Omental fat pad (tissue), 3 donors: ENCODE measurements at regions not wholly inside any gene's neighbourhood (a gene's known extent, or its start where the extent isn't known, plus 50 kb on each side); places are given as distances from the start of the nearest gene placed in this dataset.

Source experiments
- ATAC-seq: fragments of 150-250 bp; one replicate; pipeline ENCODE4 v1.9.1; 2016; ENCODE audit warnings: mild to moderate bottlenecking, moderate library complexity; ENCODE audit not compliant: low FRiP score
- DNase-seq: peaks from one replicate; pipeline ENCODE4 v3.0.0-alpha.2; 2019; ENCODE audit warnings: low spot score
- TF ChIP-seq, protein P1 (sequence below), 3 donors: fragments of 450-650 bp; IDR thresholded peaks; one replicate each; pipeline ENCODE4 v1.5.1; 2016 to 2017; ENCODE audit warnings: antibody characterized with exemption in 3 of 3, mild to moderate bottlenecking in 3 of 3, moderate library complexity in 2 of 3

DNA sequence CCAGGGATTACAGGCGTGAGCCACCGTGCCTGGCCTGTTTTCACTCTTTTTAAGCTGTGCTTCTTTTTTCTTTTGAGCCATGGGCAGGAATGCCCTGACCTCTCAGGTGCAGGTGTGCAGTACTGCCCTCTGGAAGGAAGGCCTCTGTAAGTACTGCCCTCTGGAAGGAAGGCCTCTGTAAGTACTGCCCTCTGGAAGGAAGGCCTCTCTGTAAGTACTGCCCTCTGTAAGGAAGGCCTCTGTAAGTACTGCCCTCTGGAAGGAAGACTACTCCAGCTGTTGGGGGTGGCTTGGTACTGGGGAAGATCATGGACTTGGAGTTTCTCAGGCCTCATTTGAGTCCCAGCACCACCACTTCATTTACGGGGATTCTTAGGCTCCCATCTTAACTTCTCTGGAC is 248.5 kb upstream of the ID2 start:
- DNase-seq (no peak), ATAC-seq (no peak)
- TF ChIP-seq, protein P1, sequence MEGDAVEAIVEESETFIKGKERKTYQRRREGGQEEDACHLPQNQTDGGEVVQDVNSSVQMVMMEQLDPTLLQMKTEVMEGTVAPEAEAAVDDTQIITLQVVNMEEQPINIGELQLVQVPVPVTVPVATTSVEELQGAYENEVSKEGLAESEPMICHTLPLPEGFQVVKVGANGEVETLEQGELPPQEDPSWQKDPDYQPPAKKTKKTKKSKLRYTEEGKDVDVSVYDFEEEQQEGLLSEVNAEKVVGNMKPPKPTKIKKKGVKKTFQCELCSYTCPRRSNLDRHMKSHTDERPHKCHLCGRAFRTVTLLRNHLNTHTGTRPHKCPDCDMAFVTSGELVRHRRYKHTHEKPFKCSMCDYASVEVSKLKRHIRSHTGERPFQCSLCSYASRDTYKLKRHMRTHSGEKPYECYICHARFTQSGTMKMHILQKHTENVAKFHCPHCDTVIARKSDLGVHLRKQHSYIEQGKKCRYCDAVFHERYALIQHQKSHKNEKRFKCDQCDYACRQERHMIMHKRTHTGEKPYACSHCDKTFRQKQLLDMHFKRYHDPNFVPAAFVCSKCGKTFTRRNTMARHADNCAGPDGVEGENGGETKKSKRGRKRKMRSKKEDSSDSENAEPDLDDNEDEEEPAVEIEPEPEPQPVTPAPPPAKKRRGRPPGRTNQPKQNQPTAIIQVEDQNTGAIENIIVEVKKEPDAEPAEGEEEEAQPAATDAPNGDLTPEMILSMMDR (IDR thresholded peaks at IDR 0.05), result no peak

DNA sequence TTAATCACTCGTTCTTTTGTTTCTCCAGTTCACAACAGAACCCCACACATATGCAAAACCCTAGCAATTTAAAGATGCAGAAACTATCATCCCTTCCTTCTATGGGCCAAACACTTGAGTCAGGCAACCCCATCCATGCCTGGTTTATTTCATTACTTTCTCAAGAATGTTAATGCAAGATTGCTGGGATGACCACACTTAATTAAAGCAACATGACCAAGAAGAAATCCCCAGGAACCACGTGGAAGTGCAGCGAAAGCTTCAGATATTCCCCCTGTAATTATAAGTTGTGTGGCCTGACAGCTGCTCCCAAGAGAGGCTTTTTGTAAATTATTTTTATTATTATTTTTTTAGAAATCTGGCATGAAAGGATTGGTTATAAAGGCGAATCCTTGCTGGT is 246.2 kb upstream of the ID2 start:
- ATAC-seq (no peak), DNase-seq (no peak)
- TF ChIP-seq, protein P1 (IDR thresholded peaks at IDR 0.05), result no peak

DNA sequence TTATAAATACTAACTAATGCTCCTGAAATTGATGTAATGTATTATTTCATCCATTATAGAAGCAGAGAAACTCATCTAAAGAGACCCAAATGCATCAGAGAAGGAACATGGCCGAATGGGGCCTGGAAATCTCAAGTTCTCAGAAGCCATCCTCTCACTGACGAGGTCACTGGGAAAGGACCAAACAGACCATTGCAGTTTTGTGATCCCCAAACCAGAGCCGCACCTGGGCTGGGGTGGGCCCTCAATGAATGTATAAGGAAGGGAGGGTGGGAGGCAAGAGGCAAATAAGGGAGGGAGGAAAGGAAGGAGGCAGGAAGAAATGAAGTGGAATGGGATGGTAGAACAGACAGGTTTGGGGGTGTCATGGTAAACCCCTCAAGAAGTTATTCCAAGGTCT is 245.3 kb upstream of the ID2 start:
- no peak for DNase-seq
- TF ChIP-seq, protein P1 (IDR thresholded peaks at IDR 0.05), result no peak
- no peak for ATAC-seq

DNA sequence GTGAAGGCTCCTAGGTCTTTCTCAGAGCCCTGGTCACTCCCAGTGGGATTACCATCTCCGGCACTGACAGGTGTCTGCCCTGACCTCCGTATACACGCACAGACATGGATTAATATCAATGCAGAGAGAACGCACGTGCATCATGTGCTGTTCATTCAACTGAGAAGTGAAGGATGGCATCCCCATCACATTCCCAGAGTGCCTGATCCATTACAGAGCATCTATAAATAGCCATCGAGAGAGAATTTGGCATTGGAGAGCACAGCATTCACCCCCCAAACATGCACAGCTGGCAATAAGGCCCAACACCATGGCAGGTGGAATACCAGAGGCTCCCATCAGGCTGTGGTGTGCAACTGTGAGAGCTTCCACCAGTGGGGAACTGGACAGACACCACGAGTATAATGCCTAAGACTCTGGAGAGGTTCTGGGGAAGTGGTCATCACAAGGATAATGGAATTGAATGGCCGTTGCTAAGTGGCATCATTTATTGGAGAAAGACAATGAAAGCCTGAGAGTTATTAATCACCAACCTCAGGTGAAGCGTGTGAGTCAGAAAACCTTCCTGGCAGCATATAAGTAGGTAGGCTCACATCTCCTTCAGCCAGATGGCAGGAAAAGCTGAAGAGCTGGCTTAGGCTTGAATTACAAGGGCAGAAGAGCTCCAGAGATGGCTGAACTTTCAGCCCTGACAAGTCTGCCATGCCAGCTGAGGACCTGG is 244.5 kb upstream of the ID2 start:
- ATAC-seq (no peak), DNase-seq (no peak)
- TF ChIP-seq, protein P1 (IDR thresholded peaks at IDR 0.05), result no peak

DNA sequence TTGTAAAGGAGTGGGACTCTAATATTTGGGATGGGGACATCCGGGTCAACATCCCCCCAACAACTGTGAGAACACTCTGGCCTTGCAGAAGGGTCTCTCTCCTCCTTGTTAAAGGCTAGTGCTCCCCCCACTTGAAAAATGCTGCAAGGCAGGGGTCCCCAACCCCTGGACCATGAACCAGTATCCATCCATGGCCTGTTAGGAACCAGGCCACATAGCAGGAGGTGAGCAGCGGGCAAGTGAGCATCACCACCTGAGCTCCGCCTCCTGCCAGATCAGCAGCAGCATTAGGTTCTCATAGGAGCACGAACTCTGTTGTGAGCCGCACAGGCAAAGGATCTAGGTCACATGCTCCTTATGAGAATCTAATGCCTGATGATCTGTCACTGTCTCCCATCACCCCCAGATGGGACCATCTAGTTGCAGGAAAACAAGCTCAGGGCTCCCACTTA is 243.9 kb upstream of the ID2 start:
- no peak for DNase-seq
- ATAC-seq, result no peak
- TF ChIP-seq, protein P1 (IDR thresholded peaks at IDR 0.05), result no peak

DNA sequence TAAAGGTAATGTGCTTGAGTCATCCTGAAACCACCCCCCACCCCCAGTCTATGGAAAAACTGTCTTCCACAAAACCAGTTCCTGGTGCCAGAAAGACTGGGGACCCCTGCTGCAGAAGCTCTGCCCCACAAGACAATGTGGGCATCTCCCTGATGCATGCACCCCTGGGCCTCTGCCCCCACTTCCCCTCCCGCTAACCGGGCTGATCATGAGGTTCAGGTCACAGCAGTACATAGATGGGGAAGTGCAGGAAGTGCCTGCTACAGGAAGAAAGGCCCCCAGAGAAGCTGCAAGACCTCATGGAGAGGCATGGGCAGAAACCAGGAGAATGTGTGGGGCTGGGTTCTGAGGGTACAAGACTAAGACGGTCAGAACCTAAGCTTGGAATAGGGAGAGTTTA is 243.4 kb upstream of the ID2 start:
- no peak for DNase-seq
- TF ChIP-seq, protein P1 (IDR thresholded peaks at IDR 0.05), result no peak
- no peak for ATAC-seq

DNA sequence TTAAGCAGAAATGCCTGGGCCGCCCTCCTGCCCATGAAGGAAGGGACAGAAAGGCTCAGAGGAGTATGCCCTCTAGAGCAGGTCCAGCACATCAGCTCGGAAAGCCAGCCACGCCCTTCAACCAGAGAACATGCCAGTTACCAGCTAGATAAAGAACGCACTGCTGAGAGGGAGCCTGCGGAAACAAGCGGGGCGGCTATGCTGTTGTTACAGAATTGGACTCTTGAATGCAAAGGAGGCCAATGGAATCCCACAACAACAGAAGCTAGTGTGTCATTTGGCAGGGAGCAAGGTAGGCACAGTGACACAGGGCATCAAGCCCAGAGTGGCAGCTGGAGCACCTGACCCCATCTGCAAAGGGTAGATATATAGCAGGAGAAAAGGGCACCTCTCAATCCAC is 242.9 kb upstream of the ID2 start:
- TF ChIP-seq, protein P1 (IDR thresholded peaks at IDR 0.05), result no peak
- ATAC-seq (no peak), DNase-seq (no peak)
